Caco-2 (cell line): ENCODE measurements at regions not wholly inside any gene's neighbourhood (a gene's known extent, or its start where the extent isn't known, plus 50 kb on each side); places are given as distances from the start of the nearest gene placed in this dataset.

Source experiments
- BruUV-seq: library from RNA; stranded (reverse); fragments of 400-500 nt; replicated peaks from 2 replicates; lab custom pipeline; 2021; lab: Mats Ljungman, UMichigan
- CTCF ChIA-PET: fragments of 300-600 bp; sonication (Branson Sonifier 250); formaldehyde crosslinking; loops from one replicate; lab custom pipeline; 2022; ENCODE audit warnings: antibody characterized with exemption; lab: Charles Lee
- POLR2A ChIA-PET: fragments of 300-600 bp; sonication (Branson Sonifier 250); formaldehyde crosslinking; loops from one replicate; lab custom pipeline; 2022; ENCODE audit warnings: antibody characterized with exemption; lab: Charles Lee
- DNase-seq, 2 experiments: peaks; one replicate each; pipeline versions ENCODE4 v3.0.0 to v3.0.0-alpha.2; 2020 to 2022
- H3K27me3 ChIP-seq: replicated peaks from 2 replicates; pipeline ENCODE4 v1.6.0; 2011; ENCODE audit warnings: low read length; ENCODE audit not compliant: control insufficient read depth, insufficient read depth
- H3K36me3 ChIP-seq: 2 replicates; pipeline ENCODE4 v1.5.1; 2011; ENCODE audit warnings: low read length; ENCODE audit not compliant: control insufficient read depth, insufficient read depth
- H3K4me1 ChIP-seq: fragments of 250-450 bp; sonication (Bioruptor Pico); 2 replicates; pipeline ENCODE4 v1.5.1; 2020; ENCODE audit warnings: mild to moderate bottlenecking
- H3K4me3 ChIP-seq: 2 replicates; pipeline ENCODE4 v1.5.1; 2011; ENCODE audit warnings: low read depth, mild to moderate bottlenecking, control low read depth, low read length
- H3K9me3 ChIP-seq: fragments of 250-450 bp; sonication (Bioruptor Pico); 2 replicates; pipeline ENCODE4 v1.5.1; 2020; ENCODE audit warnings: mild to moderate bottlenecking, moderate library complexity
- H3K27ac Mint-ChIP-seq: one replicate; pipeline ENCODE4 v1.8.0; 2022; ENCODE audit warnings: mixed read lengths; ENCODE audit not compliant: unreplicated experiment
- H3K27me3 Mint-ChIP-seq: one replicate; pipeline ENCODE4 v1.8.0; 2022; ENCODE audit warnings: mixed read lengths; ENCODE audit not compliant: insufficient read depth, unreplicated experiment
- H3K36me3 Mint-ChIP-seq: one replicate; pipeline ENCODE4 v1.8.0; 2022; ENCODE audit warnings: mild to moderate bottlenecking, mixed read lengths; ENCODE audit not compliant: insufficient read depth, unreplicated experiment
- H3K4me1 Mint-ChIP-seq: one replicate; pipeline ENCODE4 v1.8.0; 2022; ENCODE audit warnings: low read depth, mixed read lengths; ENCODE audit not compliant: unreplicated experiment
- H3K4me3 Mint-ChIP-seq: one replicate; pipeline ENCODE4 v1.8.0; 2022; ENCODE audit warnings: mild to moderate bottlenecking, moderate library complexity, mixed read lengths; ENCODE audit not compliant: unreplicated experiment
- H3K9me3 Mint-ChIP-seq: one replicate; pipeline ENCODE4 v1.8.0; 2022; ENCODE audit warnings: mixed read lengths; ENCODE audit not compliant: unreplicated experiment
- intact Hi-C: fragments of 100-400 bp; cut with micrococcal nuclease; formaldehyde crosslinking; loops from one replicate; pipeline ENCODE4 v1.10.0; 2022; ENCODE audit not compliant: unreplicated experiment
- TF ChIP-seq, protein P1 (sequence below), 2 experiments: fragments of 200-600 bp in 1 of 2; IDR thresholded peaks; 1 replicate in 1 of 2; 2 replicates in 1 of 2; pipeline versions ENCODE4 v1.5.1 to v1.8.0; 2011 to 2022; ENCODE audit warnings: antibody characterized with exemption in 1 of 2, control low read depth in 1 of 2, inconsistent platforms in 1 of 2, low read depth in 1 of 2, low read length in 1 of 2, mild to moderate bottlenecking in 1 of 2, moderate library complexity in 1 of 2; ENCODE audit not compliant: insufficient read depth in 1 of 2, severe bottlenecking in 1 of 2, unreplicated experiment in 1 of 2

GRCh38 chr5:40270274-40270845, 409.4 kb upstream of the PTGER4 start:
- ChIA-PET POLR2A (no interaction called here), CTCF (no interaction called here)
- Mint-ChIP-seq H3K4me1 (no peaks in the 10 kb centered on the region), H3K36me3 (no peaks in the 10 kb centered on the region), H3K27ac (no peak overlapping the region), H3K27me3 (peaks cover 4% of the 10 kb centered on the region), H3K9me3 (no peaks in the 10 kb centered on the region), H3K4me3 (no peak overlapping the region)
- no peaks in the 10 kb centered on the region for H3K4me1 ChIP-seq
- H3K4me3 ChIP-seq: no peak overlapping the region
- BruUV-seq: no TSS peak
- no peaks in the 10 kb centered on the region for H3K27me3 ChIP-seq
- H3K9me3 ChIP-seq: no peaks in the 10 kb centered on the region
- DNase-seq: no peak
- H3K36me3 ChIP-seq: no peaks in the 10 kb centered on the region
- intact Hi-C loops: no loop called here
- TF ChIP-seq, protein P1, sequence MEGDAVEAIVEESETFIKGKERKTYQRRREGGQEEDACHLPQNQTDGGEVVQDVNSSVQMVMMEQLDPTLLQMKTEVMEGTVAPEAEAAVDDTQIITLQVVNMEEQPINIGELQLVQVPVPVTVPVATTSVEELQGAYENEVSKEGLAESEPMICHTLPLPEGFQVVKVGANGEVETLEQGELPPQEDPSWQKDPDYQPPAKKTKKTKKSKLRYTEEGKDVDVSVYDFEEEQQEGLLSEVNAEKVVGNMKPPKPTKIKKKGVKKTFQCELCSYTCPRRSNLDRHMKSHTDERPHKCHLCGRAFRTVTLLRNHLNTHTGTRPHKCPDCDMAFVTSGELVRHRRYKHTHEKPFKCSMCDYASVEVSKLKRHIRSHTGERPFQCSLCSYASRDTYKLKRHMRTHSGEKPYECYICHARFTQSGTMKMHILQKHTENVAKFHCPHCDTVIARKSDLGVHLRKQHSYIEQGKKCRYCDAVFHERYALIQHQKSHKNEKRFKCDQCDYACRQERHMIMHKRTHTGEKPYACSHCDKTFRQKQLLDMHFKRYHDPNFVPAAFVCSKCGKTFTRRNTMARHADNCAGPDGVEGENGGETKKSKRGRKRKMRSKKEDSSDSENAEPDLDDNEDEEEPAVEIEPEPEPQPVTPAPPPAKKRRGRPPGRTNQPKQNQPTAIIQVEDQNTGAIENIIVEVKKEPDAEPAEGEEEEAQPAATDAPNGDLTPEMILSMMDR (IDR thresholded peaks at IDR 0.05; ENCODE audit: insufficient read depth in 1 of 2, low read depth in 1 of 2, low read length in 1 of 2, severe bottlenecking in 1 of 2, unreplicated experiment in 1 of 2): no peak

- H3K9me3 Mint-ChIP-seq: no peaks in the 10 kb centered on the region
- DNase-seq: no peak
- Histone ChIP-seq H3K4me3 (no peak overlapping the region), H3K27me3 (no peaks in the 10 kb centered on the region), H3K4me1 (no peaks in the 10 kb centered on the region), H3K9me3 (no peaks in the 10 kb centered on the region), H3K36me3 (no peaks in the 10 kb centered on the region)
- H3K4me1 Mint-ChIP-seq: no peaks in the 10 kb centered on the region
- ChIA-PET CTCF (no interaction called here), POLR2A (no interaction called here)
- intact Hi-C loops: no loop called here
- H3K36me3 Mint-ChIP-seq: no peaks in the 10 kb centered on the region
- no TSS peak for BruUV-seq
- TF ChIP-seq, protein P1 (IDR thresholded peaks at IDR 0.05; ENCODE audit: insufficient read depth in 1 of 2, low read depth in 1 of 2, low read length in 1 of 2, severe bottlenecking in 1 of 2, unreplicated experiment in 1 of 2): no peak
- no peak overlapping the region for H3K27ac Mint-ChIP-seq
- H3K4me3 Mint-ChIP-seq: no peak overlapping the region
- peaks cover 4% of the 10 kb centered on the region for H3K27me3 Mint-ChIP-seq
Measured at GRCh38 chr5:40268088-40268487, 411.6 kb upstream of the PTGER4 start.

DNA sequence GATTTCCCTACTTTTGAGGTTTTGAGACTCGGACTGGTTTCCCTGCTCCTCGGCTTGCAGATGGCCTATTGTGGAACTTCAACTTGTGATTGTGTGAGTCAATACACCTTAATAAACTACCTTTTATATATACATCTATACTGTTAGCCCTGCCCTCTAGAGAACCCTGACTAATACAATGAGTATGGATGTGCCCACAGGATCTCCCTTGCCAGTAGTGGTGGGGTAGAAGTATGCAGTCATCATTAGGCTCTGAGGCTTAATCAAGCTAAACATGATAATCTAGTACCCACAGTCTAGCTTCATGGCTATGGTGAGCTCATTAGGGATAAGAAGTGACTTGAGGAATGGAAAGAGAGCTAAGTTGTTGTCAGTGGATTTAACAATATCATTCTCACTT, 412.8 kb upstream of the PTGER4 start:
- no peak for DNase-seq
- intact Hi-C loops: no loop called here
- H3K27ac Mint-ChIP-seq: no peak overlapping the region
- H3K36me3 Mint-ChIP-seq: no peaks in the 10 kb centered on the region
- peaks cover 3% of the 10 kb centered on the region for H3K27me3 Mint-ChIP-seq
- TF ChIP-seq, protein P1 (IDR thresholded peaks at IDR 0.05; ENCODE audit: insufficient read depth in 1 of 2, low read depth in 1 of 2, low read length in 1 of 2, severe bottlenecking in 1 of 2, unreplicated experiment in 1 of 2): no peak
- no TSS peak for BruUV-seq
- ChIA-PET POLR2A (no interaction called here), CTCF (no interaction called here)
- H3K4me3 Mint-ChIP-seq: no peak overlapping the region
- Histone ChIP-seq H3K4me3 (no peak overlapping the region), H3K9me3 (no peaks in the 10 kb centered on the region), H3K4me1 (no peaks in the 10 kb centered on the region), H3K36me3 (no peaks in the 10 kb centered on the region), H3K27me3 (no peaks in the 10 kb centered on the region)
- H3K9me3 Mint-ChIP-seq: no peaks in the 10 kb centered on the region
- no peaks in the 10 kb centered on the region for H3K4me1 Mint-ChIP-seq
